SK-N-SH treated with all-trans-retinoic acid at 6 μM for 48 hours (cell line): ENCODE measurements at regions not wholly inside any gene's neighbourhood (a gene's known extent, or its start where the extent isn't known, plus 50 kb on each side); places are given as distances from the start of the nearest gene placed in this dataset.

ENCODE experiments used
- ATAC-seq: fragments of 200-7000 bp; cut with Tn5 transposase; 3 replicates; pipeline ENCODE4 v1.9.1; 2020; ENCODE audit warnings: mild to moderate bottlenecking, moderate library complexity
- ARNTL ChIP-seq: fragments of 450-650 bp; formaldehyde crosslinking; IDR thresholded peaks from 2 replicates; pipeline ENCODE4 v1.5.0; 2020; ENCODE audit warnings: low read depth, mild to moderate bottlenecking, moderate library complexity, borderline replicate concordance
- BACH2 ChIP-seq: fragments of 250-450 bp; sonication (Bioruptor Pico); IDR thresholded peaks from 2 replicates; pipeline ENCODE4 v1.9.0; 2021; ENCODE audit warnings: mild to moderate bottlenecking, borderline replicate concordance
- CSDC2 ChIP-seq: fragments of 250-450 bp; sonication (Bioruptor Pico); IDR thresholded peaks from 2 replicates; pipeline ENCODE4 v1.5.0; 2020; ENCODE audit warnings: mild to moderate bottlenecking, moderate library complexity
- CSRNP3 ChIP-seq: fragments of 250-450 bp; sonication (Bioruptor Pico); IDR thresholded peaks from 2 replicates; pipeline ENCODE4 v1.5.1; 2021; ENCODE audit warnings: mild to moderate bottlenecking, moderate library complexity
- ESRRG ChIP-seq: fragments of 250-450 bp; sonication (Bioruptor Pico); IDR thresholded peaks from 2 replicates; pipeline ENCODE4 v1.6.1; 2021; ENCODE audit warnings: mild to moderate bottlenecking
- GLIS3 ChIP-seq: fragments of 250-450 bp; sonication (Bioruptor Pico); IDR thresholded peaks from 2 replicates; pipeline ENCODE4 v1.5.0; 2020; ENCODE audit warnings: mild to moderate bottlenecking, moderate library complexity
- ISL1 ChIP-seq: fragments of 250-450 bp; sonication (Bioruptor Pico); IDR thresholded peaks from 2 replicates; pipeline ENCODE4 v2.1.2; 2022; ENCODE audit warnings: mild to moderate bottlenecking, moderate library complexity
- OSR1 ChIP-seq: fragments of 250-450 bp; sonication (Bioruptor Pico); IDR thresholded peaks from 2 replicates; pipeline ENCODE4 v1.8.0; 2022; ENCODE audit warnings: moderate library complexity, mild to moderate bottlenecking, inconsistent platforms
- PATZ1 ChIP-seq: fragments of 250-450 bp; sonication (Bioruptor Pico); IDR thresholded peaks from 2 replicates; pipeline ENCODE4 v1.8.0; 2020; ENCODE audit warnings: mild to moderate bottlenecking, moderate library complexity, borderline replicate concordance
- PPARA ChIP-seq: fragments of 250-450 bp; sonication (Bioruptor Pico); IDR thresholded peaks from 2 replicates; pipeline ENCODE4 v1.5.0; 2020; ENCODE audit warnings: mild to moderate bottlenecking, borderline replicate concordance
- RARB ChIP-seq: fragments of 250-450 bp; sonication (Bioruptor Pico); IDR thresholded peaks from 2 replicates; pipeline ENCODE4 v1.8.0; 2021; ENCODE audit warnings: mild to moderate bottlenecking, moderate library complexity
- SNAI2 ChIP-seq: fragments of 250-450 bp; sonication (Bioruptor Pico); IDR thresholded peaks from 2 replicates; pipeline ENCODE4 v1.5.0; 2020; ENCODE audit warnings: mild to moderate bottlenecking, moderate library complexity
- TCF4 ChIP-seq: fragments of 250-450 bp; sonication (Bioruptor Pico); IDR thresholded peaks from 2 replicates; pipeline ENCODE4 v1.8.0; 2021; ENCODE audit warnings: mild to moderate bottlenecking, moderate library complexity, borderline replicate concordance
- TOX ChIP-seq: fragments of 250-450 bp; sonication (Bioruptor Pico); IDR thresholded peaks from 2 replicates; pipeline ENCODE4 v1.8.0; 2021; ENCODE audit warnings: mild to moderate bottlenecking, moderate library complexity, borderline replicate concordance
- TSHZ2 ChIP-seq: fragments of 250-450 bp; sonication (Bioruptor Pico); IDR thresholded peaks from 2 replicates; pipeline ENCODE4 v1.5.0; 2020; ENCODE audit warnings: mild to moderate bottlenecking, moderate library complexity
- ZC3H10 ChIP-seq: fragments of 250-450 bp; sonication (Bioruptor Pico); IDR thresholded peaks from 2 replicates; pipeline ENCODE4 v1.5.1; 2021; ENCODE audit warnings: mild to moderate bottlenecking, moderate library complexity
- ZFP3 ChIP-seq: fragments of 250-450 bp; sonication (Bioruptor Pico); IDR thresholded peaks from 2 replicates; pipeline ENCODE4 v1.5.0; 2020; ENCODE audit warnings: mild to moderate bottlenecking, moderate library complexity
- ZFP30 ChIP-seq: fragments of 450-650 bp; formaldehyde crosslinking; IDR thresholded peaks from 2 replicates; pipeline ENCODE4 v1.5.0; 2022; ENCODE audit warnings: mild to moderate bottlenecking, moderate library complexity
- ZNF70 ChIP-seq: fragments of 450-650 bp; formaldehyde crosslinking; IDR thresholded peaks from 2 replicates; pipeline ENCODE4 v1.5.0; 2020; ENCODE audit warnings: mild to moderate bottlenecking, moderate library complexity
- ZNF8 ChIP-seq: fragments of 450-650 bp; formaldehyde crosslinking; IDR thresholded peaks from 2 replicates; pipeline ENCODE4 v1.5.0; 2020; ENCODE audit warnings: mild to moderate bottlenecking, moderate library complexity
- TF ChIP-seq, protein P1 (sequence below): fragments of 250-450 bp; sonication (Bioruptor Pico); IDR thresholded peaks from 2 replicates; pipeline ENCODE4 v1.8.0; 2021; ENCODE audit warnings: low read depth, mild to moderate bottlenecking, moderate library complexity, borderline replicate concordance
- TF ChIP-seq, protein P2 (sequence below): fragments of 250-450 bp; sonication (Bioruptor Pico); IDR thresholded peaks from 2 replicates; pipeline ENCODE4 v1.5.1; 2020; ENCODE audit warnings: low read depth, mild to moderate bottlenecking, moderate library complexity

DNA sequence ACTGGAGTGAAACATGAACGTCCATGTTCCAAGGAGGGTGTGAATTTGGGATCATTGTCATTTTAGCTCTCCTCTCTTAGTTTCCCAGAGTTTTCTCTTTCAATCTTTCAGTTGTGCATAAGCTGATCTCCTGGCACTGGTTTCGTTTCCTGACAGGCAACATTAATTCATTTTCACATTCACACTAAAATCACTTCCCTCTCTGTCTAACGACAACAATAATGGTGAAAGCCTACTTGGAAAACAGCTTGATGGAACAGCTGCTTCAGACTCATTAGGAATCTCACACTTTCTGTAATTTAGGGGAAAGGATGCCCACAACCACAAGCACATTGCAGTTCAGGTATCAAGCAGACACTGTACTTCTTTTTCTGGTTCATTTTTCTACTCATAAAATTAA lies 188.6 kb downstream of the TRIM36 start:
- no peak for ATAC-seq

GRCh38 chr5:114977979-114978573 lies 191.6 kb downstream of the TRIM36 start:
- TF ChIP-seq, protein P1, sequence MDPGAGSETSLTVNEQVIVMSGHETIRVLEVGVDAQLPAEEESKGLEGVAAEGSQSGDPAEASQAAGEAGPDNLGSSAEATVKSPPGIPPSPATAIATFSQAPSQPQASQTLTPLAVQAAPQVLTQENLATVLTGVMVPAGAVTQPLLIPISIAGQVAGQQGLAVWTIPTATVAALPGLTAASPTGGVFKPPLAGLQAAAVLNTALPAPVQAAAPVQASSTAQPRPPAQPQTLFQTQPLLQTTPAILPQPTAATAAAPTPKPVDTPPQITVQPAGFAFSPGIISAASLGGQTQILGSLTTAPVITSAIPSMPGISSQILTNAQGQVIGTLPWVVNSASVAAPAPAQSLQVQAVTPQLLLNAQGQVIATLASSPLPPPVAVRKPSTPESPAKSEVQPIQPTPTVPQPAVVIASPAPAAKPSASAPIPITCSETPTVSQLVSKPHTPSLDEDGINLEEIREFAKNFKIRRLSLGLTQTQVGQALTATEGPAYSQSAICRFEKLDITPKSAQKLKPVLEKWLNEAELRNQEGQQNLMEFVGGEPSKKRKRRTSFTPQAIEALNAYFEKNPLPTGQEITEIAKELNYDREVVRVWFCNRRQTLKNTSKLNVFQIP (CRISPR knock-in tag) = no peak
- TF ChIP-seq ZNF8 = no peak
- TF ChIP-seq TOX (CRISPR knock-in tag) = no peak
- no peak for TF ChIP-seq CSRNP3 (CRISPR knock-in tag)
- TF ChIP-seq ESRRG = no peak
- TF ChIP-seq ZNF70 (CRISPR knock-in tag) = no peak
- no peak for TF ChIP-seq GLIS3 (CRISPR knock-in tag)
- TF ChIP-seq SNAI2 (CRISPR knock-in tag) = no peak
- TF ChIP-seq BACH2 (CRISPR knock-in tag) = no peak
- no peak for TF ChIP-seq ISL1 (CRISPR knock-in tag)
- TF ChIP-seq TSHZ2 (CRISPR knock-in tag) = no peak
- no peak for TF ChIP-seq RARB (CRISPR knock-in tag)
- TF ChIP-seq ZFP30 (CRISPR knock-in tag) = no peak
- TF ChIP-seq ZFP3 (CRISPR knock-in tag) = no peak
- no peak for TF ChIP-seq ZC3H10 (CRISPR knock-in tag)
- TF ChIP-seq TCF4 (CRISPR knock-in tag) = no peak
- TF ChIP-seq, protein P2, sequence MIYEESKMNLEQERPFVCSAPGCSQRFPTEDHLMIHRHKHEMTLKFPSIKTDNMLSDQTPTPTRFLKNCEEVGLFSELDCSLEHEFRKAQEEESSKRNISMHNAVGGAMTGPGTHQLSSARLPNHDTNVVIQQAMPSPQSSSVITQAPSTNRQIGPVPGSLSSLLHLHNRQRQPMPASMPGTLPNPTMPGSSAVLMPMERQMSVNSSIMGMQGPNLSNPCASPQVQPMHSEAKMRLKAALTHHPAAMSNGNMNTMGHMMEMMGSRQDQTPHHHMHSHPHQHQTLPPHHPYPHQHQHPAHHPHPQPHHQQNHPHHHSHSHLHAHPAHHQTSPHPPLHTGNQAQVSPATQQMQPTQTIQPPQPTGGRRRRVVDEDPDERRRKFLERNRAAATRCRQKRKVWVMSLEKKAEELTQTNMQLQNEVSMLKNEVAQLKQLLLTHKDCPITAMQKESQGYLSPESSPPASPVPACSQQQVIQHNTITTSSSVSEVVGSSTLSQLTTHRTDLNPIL (CRISPR knock-in tag) = no peak
- TF ChIP-seq OSR1 = no peak
- no peak for TF ChIP-seq PPARA (CRISPR knock-in tag)
- no peak for TF ChIP-seq PATZ1 (CRISPR knock-in tag)
- no peak for ATAC-seq

More for the DNA sequence above, 188.6 kb downstream of the TRIM36 start:
- TF ChIP-seq ZFP3 (CRISPR knock-in tag) (no peak), ZC3H10 (CRISPR knock-in tag) (no peak), OSR1 (no peak), ESRRG (no peak), BACH2 (CRISPR knock-in tag) (no peak)

DNA sequence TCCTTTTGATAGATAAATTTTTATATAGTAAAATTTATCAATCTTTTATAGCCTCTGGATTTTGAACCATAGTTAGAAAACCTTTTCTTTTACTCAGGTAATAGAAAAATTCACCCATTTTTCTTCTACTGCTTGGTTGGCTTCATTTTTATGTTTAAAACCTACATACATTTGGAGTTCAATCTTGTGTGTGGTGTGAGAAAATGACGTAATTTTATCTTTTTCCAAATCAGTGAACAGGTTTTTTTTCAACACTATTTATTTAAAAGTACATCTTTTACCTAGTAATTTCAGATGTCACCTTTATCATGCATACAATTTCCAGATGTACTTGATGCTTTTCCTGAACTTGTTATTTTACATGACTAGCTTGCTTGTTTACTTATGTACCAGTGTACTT lies 200.2 kb downstream of the TRIM36 start:
- TF ChIP-seq ARNTL (CRISPR knock-in tag) = no peak
- no peak for TF ChIP-seq ZFP30 (CRISPR knock-in tag)
- TF ChIP-seq BACH2 (CRISPR knock-in tag) = no peak
- TF ChIP-seq CSDC2 (CRISPR knock-in tag) = no peak
- TF ChIP-seq RARB (CRISPR knock-in tag) = no peak
- TF ChIP-seq ZNF8 = no peak
- TF ChIP-seq CSRNP3 (CRISPR knock-in tag) = no peak
- TF ChIP-seq GLIS3 (CRISPR knock-in tag) = no peak
- no peak for TF ChIP-seq ESRRG
- no peak for TF ChIP-seq PATZ1 (CRISPR knock-in tag)
- no peak for TF ChIP-seq ZC3H10 (CRISPR knock-in tag)
- TF ChIP-seq, all 23 proteins: peak for 0
- ATAC-seq = no peak
